Naive thymus-derived CD8-positive, alpha-beta T cell (primary cell): ENCODE measurements at regions not wholly inside any gene's neighbourhood (a gene's known extent, or its start where the extent isn't known, plus 50 kb on each side); places are given as distances from the start of the nearest gene placed in this dataset.

ENCODE experiments used
- ATAC-seq, 2 donors: fragments of 150-1000 bp; cut with Tn5 transposase in 1 of 2; sonication (Bioruptor Pico), chemical (Tn5 transposase) in 1 of 2; 1 replicate in 1 of 2; 2 replicates in 1 of 2; pipeline ENCODE4 v1.10.0; 2021; ENCODE audit warnings: mild to moderate bottlenecking in 2 of 2, moderate library complexity in 2 of 2
- POLR2A ChIA-PET: fragments of 350-600 bp; sonication (Branson Sonifier 250); formaldehyde crosslinking; loops from one replicate; lab custom pipeline; 2021; ENCODE audit warnings: antibody characterized with exemption; lab: Charles Lee
- DNase-seq, 10 donors: peaks; one replicate each; pipeline versions ENCODE4 v3.0.0 to v3.0.0-alpha.2; 2020 to 2022
- H3K27ac Mint-ChIP-seq, 10 donors: one replicate each; pipeline ENCODE4 v1.8.0; 2020 to 2022; ENCODE audit warnings: mild to moderate bottlenecking in 10 of 10, mixed read lengths in 10 of 10, moderate library complexity in 4 of 10, inconsistent platforms in 1 of 10
- H3K27me3 Mint-ChIP-seq, 5 donors: one replicate each; pipeline ENCODE4 v1.8.0; 2021 to 2022; ENCODE audit warnings: mixed read lengths in 5 of 5
- H3K36me3 Mint-ChIP-seq, 3 donors: one replicate each; pipeline ENCODE4 v1.8.0; 2020 to 2022; ENCODE audit warnings: mixed read lengths in 3 of 3, mild to moderate bottlenecking in 2 of 3, inconsistent platforms in 1 of 3
- H3K4me1 Mint-ChIP-seq, 4 donors: one replicate each; pipeline ENCODE4 v1.8.0; 2021 to 2022; ENCODE audit warnings: mixed read lengths in 4 of 4
- H3K4me3 Mint-ChIP-seq, 10 donors: one replicate each; pipeline ENCODE4 v1.8.0; 2020 to 2022; ENCODE audit warnings: mild to moderate bottlenecking in 10 of 10, mixed read lengths in 10 of 10, moderate library complexity in 6 of 10, inconsistent platforms in 1 of 10
- H3K9me3 Mint-ChIP-seq, 9 donors: one replicate each; pipeline ENCODE4 v1.8.0; 2020 to 2022; ENCODE audit warnings: mixed read lengths in 9 of 9, mild to moderate bottlenecking in 3 of 9, inconsistent platforms in 1 of 9, moderate library complexity in 1 of 9

- peak overlapping the region in 1 of 10 donors; percentile 25 for H3K27ac Mint-ChIP-seq
- H3K4me1 Mint-ChIP-seq = no peaks in the 10 kb centered on the region
- no peak for DNase-seq
- H3K36me3 Mint-ChIP-seq = no peaks in the 10 kb centered on the region
- POLR2A ChIA-PET = no interaction called here
- peaks cover 0 to 6% (median 0%) of the 10 kb centered on the region in 9 donors for H3K9me3 Mint-ChIP-seq
- H3K27me3 Mint-ChIP-seq = peaks cover 2 to 29% (median 10%) of the 10 kb centered on the region in 5 donors
- ATAC-seq = no peak
- no peak overlapping the region for H3K4me3 Mint-ChIP-seq
Measured at GRCh38 chr5:2149195-2149539, 266.4 kb upstream of the IRX4 start.

GRCh38 chr5:2148312-2149194, 265.8 kb upstream of the IRX4 start:
- H3K36me3 Mint-ChIP-seq = no peaks in the 10 kb centered on the region
- DNase-seq = no peak
- peaks cover 2 to 26% (median 10%) of the 10 kb centered on the region in 5 donors for H3K27me3 Mint-ChIP-seq
- peak overlapping the region in 1 of 10 donors; percentile 25 for H3K27ac Mint-ChIP-seq
- H3K4me3 Mint-ChIP-seq = no peak overlapping the region
- POLR2A ChIA-PET = no interaction called here
- no peak for ATAC-seq
- peaks cover 0 to 6% (median 0%) of the 10 kb centered on the region in 9 donors for H3K9me3 Mint-ChIP-seq
- H3K4me1 Mint-ChIP-seq = no peaks in the 10 kb centered on the region

GRCh38 chr5:2147504-2148311, 265.0 kb upstream of the IRX4 start:
- H3K27me3 Mint-ChIP-seq = peaks cover 0 to 20% (median 10%) of the 10 kb centered on the region in 5 donors
- H3K36me3 Mint-ChIP-seq = no peaks in the 10 kb centered on the region
- POLR2A ChIA-PET = no interaction called here
- no peak overlapping the region for H3K4me3 Mint-ChIP-seq
- H3K27ac Mint-ChIP-seq = peak overlapping the region in 1 of 10 donors; percentile 69
- no peaks in the 10 kb centered on the region for H3K4me1 Mint-ChIP-seq
- DNase-seq = no peak
- peaks cover 0 to 6% (median 0%) of the 10 kb centered on the region in 9 donors for H3K9me3 Mint-ChIP-seq
- no peak for ATAC-seq

- H3K9me3 Mint-ChIP-seq = peaks cover 0 to 2% (median 0%) of the 10 kb centered on the region in 9 donors
Measured at GRCh38 chr5:2143646-2144353, 261.1 kb upstream of the IRX4 start.

GRCh38 chr5:2143088-2143487, 260.4 kb upstream of the IRX4 start:
- POLR2A ChIA-PET = no interaction called here
- Mint-ChIP-seq H3K27me3 (peaks cover 2 to 30% (median 19%) of the 10 kb centered on the region in 5 donors), H3K36me3 (no peaks in the 10 kb centered on the region), H3K4me1 (peaks cover 0 to 4% (median 0%) of the 10 kb centered on the region in 4 donors), H3K4me3 (no peak overlapping the region), H3K9me3 (peaks cover 0 to 2% (median 0%) of the 10 kb centered on the region in 9 donors), H3K27ac (no peak overlapping the region)
- ATAC-seq (no peak), DNase-seq (no peak)

More at GRCh38 chr5:2143646-2144353, 261.1 kb upstream of the IRX4 start:
- POLR2A ChIA-PET = no interaction called here
- Mint-ChIP-seq H3K36me3 (no peaks in the 10 kb centered on the region), H3K27ac (no peak overlapping the region), H3K4me3 (no peak overlapping the region), H3K27me3 (peaks cover 2 to 23% (median 15%) of the 10 kb centered on the region in 5 donors), H3K4me1 (peaks cover 0 to 4% (median 0%) of the 10 kb centered on the region in 4 donors)
- ATAC-seq (no peak), DNase-seq (no peak)

- Mint-ChIP-seq H3K9me3 (no peaks in the 10 kb centered on the region), H3K4me1 (peaks cover 0 to 4% (median 0%) of the 10 kb centered on the region in 4 donors), H3K27me3 (peaks cover 2 to 36% (median 22%) of the 10 kb centered on the region in 5 donors), H3K4me3 (peak overlapping the region in 1 of 10 donors; percentile 34), H3K27ac (no peak overlapping the region), H3K36me3 (no peaks in the 10 kb centered on the region)
- ATAC-seq = no peak
- DNase-seq = no peak
- POLR2A ChIA-PET = no interaction called here
Measured at GRCh38 chr5:2142456-2142954, 259.8 kb upstream of the IRX4 start.

- DNase-seq = no peak
- POLR2A ChIA-PET = no interaction called here
- Mint-ChIP-seq H3K27me3 (peaks cover 4 to 47% (median 28%) of the 10 kb centered on the region in 5 donors), H3K9me3 (no peaks in the 10 kb centered on the region), H3K4me3 (no peak overlapping the region), H3K4me1 (peaks cover 0 to 4% (median under 1%) of the 10 kb centered on the region in 4 donors), H3K36me3 (no peaks in the 10 kb centered on the region), H3K27ac (no peak overlapping the region)
- no peak for ATAC-seq
Measured at GRCh38 chr5:2141254-2142000, 258.7 kb upstream of the IRX4 start.

- no peak for DNase-seq
- peaks cover 4 to 51% (median 28%) of the 10 kb centered on the region in 5 donors for H3K27me3 Mint-ChIP-seq
- H3K9me3 Mint-ChIP-seq = no peaks in the 10 kb centered on the region
- H3K4me1 Mint-ChIP-seq = peaks cover 0 to 4% (median under 1%) of the 10 kb centered on the region in 4 donors
- H3K36me3 Mint-ChIP-seq = no peaks in the 10 kb centered on the region
- no peak overlapping the region for H3K27ac Mint-ChIP-seq
- no peak overlapping the region for H3K4me3 Mint-ChIP-seq
- ATAC-seq = no peak
- POLR2A ChIA-PET = no interaction called here
Measured at GRCh38 chr5:2140501-2141175, 257.9 kb upstream of the IRX4 start.

- Mint-ChIP-seq H3K4me3 (no peak overlapping the region), H3K4me1 (peaks cover 0 to 4% (median under 1%) of the 10 kb centered on the region in 4 donors), H3K27me3 (peaks cover 4 to 51% (median 28%) of the 10 kb centered on the region in 5 donors), H3K27ac (no peak overlapping the region), H3K9me3 (no peaks in the 10 kb centered on the region), H3K36me3 (no peaks in the 10 kb centered on the region)
- ATAC-seq (no peak), DNase-seq (no peak)
- POLR2A ChIA-PET = no interaction called here
Measured at GRCh38 chr5:2139478-2139877, 256.8 kb upstream of the IRX4 start.

GRCh38 chr5:2138896-2139295, 256.2 kb upstream of the IRX4 start:
- H3K27me3 Mint-ChIP-seq = peaks cover 4 to 51% (median 28%) of the 10 kb centered on the region in 5 donors
- ATAC-seq (no peak), DNase-seq (no peak)
- H3K9me3 Mint-ChIP-seq = no peaks in the 10 kb centered on the region
- H3K36me3 Mint-ChIP-seq = no peaks in the 10 kb centered on the region
- H3K4me1 Mint-ChIP-seq = peaks cover 0 to 4% (median under 1%) of the 10 kb centered on the region in 4 donors
- peak overlapping the region in 1 of 10 donors; percentile 42 for H3K27ac Mint-ChIP-seq
- POLR2A ChIA-PET = no interaction called here
- no peak overlapping the region for H3K4me3 Mint-ChIP-seq

GRCh38 chr5:2137444-2138050, 254.8 kb upstream of the IRX4 start:
- Mint-ChIP-seq H3K27me3 (peaks cover 4 to 62% (median 25%) of the 10 kb centered on the region in 5 donors), H3K36me3 (no peaks in the 10 kb centered on the region), H3K9me3 (peaks cover 0 to 2% (median 0%) of the 10 kb centered on the region in 9 donors), H3K4me1 (peaks cover 0 to 4% (median 2%) of the 10 kb centered on the region in 4 donors), H3K27ac (no peak overlapping the region), H3K4me3 (no peak overlapping the region)
- ATAC-seq (no peak), DNase-seq (no peak)
- POLR2A ChIA-PET = no interaction called here
